Hepatocyte (in vitro differentiated cells): ENCODE measurements at regions not wholly inside any gene's neighbourhood (a gene's known extent, or its start where the extent isn't known, plus 50 kb on each side); places are given as distances from the start of the nearest gene placed in this dataset.

ENCODE experiments used
- EZH2 ChIP-seq: fragments of 200-600 bp; sonication (generic); IDR thresholded peaks from 2 replicates; pipeline ENCODE4 v1.6.1; 2016; ENCODE audit warnings: antibody characterized with exemption, mild to moderate bottlenecking, borderline replicate concordance
- TF ChIP-seq, protein P1 (sequence below): fragments of 200-600 bp; sonication (generic); IDR thresholded peaks from 2 replicates; pipeline ENCODE4 v1.5.1; 2016; ENCODE audit warnings: antibody characterized with exemption, mild to moderate bottlenecking; ENCODE audit not compliant: poor library complexity

DNA sequence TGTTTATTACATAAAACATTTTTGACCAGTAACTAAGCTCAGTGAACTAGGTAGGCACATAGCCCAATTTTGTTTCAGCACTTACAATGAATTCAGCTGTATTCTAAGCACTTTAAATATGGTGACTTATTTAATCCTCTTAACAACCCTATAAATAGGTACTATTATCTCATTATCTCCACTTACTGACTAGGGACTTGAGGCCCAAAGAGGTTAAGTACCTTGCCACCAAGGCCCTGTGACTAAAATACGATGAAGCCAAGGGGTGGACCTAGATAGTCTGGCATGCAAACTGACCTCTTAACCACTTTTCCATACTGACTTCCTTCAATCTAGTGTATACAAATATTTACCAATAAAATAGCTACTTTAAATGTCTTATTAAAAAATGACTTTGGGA is 266.4 kb downstream of the ZNF608 start:
- TF ChIP-seq, protein P1, sequence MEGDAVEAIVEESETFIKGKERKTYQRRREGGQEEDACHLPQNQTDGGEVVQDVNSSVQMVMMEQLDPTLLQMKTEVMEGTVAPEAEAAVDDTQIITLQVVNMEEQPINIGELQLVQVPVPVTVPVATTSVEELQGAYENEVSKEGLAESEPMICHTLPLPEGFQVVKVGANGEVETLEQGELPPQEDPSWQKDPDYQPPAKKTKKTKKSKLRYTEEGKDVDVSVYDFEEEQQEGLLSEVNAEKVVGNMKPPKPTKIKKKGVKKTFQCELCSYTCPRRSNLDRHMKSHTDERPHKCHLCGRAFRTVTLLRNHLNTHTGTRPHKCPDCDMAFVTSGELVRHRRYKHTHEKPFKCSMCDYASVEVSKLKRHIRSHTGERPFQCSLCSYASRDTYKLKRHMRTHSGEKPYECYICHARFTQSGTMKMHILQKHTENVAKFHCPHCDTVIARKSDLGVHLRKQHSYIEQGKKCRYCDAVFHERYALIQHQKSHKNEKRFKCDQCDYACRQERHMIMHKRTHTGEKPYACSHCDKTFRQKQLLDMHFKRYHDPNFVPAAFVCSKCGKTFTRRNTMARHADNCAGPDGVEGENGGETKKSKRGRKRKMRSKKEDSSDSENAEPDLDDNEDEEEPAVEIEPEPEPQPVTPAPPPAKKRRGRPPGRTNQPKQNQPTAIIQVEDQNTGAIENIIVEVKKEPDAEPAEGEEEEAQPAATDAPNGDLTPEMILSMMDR: no peak
- TF ChIP-seq EZH2: no peak
